GM21576 (cell line): ENCODE measurements at regions not wholly inside any gene's neighbourhood (a gene's known extent, or its start where the extent isn't known, plus 50 kb on each side); places are given as distances from the start of the nearest gene placed in this dataset.
"Not testable (repeated sequence)": the region's sequence is repeated elsewhere in the genome, so short reads cannot be mapped to it uniquely, and the experiment has no call there.

Source experiments
- ATAC-seq: cut with Tn5 transposase; IDR thresholded peaks from one replicate; pipeline ENCODE4 v1.9.1; 2021; ENCODE audit warnings: mild to moderate bottlenecking, moderate library complexity; ENCODE audit not compliant: unreplicated experiment

DNA sequence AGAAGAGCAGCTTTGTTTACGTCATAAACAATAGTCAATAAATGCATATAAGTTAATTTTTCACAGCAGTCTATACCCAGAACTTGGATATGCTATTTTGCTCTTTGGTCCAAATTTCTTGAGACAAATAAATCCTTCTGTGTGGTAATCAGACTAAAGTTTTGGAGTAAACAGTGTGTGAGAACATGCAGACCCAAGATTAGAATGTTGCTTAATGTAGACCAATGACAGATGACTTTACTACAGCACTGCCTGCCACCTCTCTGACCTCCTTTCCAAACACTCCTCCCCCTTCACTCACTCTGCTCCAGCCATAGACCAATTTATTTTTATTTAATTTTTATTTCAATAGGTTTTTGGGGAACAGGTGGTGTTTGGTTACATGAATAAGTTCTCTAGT is 115.3 kb upstream of the TANK start:
- ATAC-seq: no peak

GRCh38 chr2:161045726-161046125 is 114.5 kb upstream of the TANK start:
- ATAC-seq: no peak

- ATAC-seq: no peak
Observed at GRCh38 chr2:161046876-161047275, 113.4 kb upstream of the TANK start.

DNA sequence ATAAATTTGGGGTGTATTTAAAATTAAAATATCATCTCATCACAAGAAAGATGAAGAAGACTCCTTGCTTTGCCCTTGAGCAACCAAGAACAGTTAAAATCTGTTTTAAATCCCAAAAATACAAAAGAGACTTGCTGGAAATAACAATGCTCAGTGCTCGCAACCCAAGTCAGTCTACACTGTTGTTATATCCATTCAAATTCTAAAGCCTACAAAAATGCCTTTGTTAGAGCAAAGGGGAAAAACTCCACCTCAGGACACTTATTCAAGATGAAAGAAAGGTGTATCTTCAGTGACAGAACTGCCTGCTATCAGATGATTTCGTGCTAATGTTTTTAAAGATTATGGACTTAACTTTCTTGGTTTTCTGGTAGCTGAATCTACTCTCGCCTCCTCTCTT is 111.9 kb upstream of the TANK start:
- no peak for ATAC-seq

DNA sequence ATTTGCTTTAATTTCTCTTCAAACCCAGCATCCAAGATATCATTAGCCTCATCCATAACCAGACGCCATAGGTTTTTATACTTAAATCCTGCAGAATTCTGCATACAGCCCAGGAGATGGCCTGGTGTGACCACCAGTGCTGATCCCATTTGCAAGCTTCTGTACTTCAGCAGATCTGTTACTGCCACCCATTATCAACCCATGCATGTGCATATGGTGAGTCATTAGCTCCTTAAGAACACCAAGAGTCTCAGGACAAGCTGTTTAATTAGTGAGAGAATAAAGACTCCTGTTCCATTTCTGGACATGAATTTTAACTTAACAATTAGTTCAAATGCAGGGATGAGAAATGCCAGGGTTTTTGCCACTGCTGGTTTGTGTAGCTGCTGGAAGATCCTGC is 110.7 kb upstream of the TANK start:
- ATAC-seq: no peak

GRCh38 chr2:161052214-161052613 is 108.0 kb upstream of the TANK start:
- no peak for ATAC-seq

GRCh38 chr2:161055289-161055688 is 104.9 kb upstream of the TANK start:
- ATAC-seq: no peak

DNA sequence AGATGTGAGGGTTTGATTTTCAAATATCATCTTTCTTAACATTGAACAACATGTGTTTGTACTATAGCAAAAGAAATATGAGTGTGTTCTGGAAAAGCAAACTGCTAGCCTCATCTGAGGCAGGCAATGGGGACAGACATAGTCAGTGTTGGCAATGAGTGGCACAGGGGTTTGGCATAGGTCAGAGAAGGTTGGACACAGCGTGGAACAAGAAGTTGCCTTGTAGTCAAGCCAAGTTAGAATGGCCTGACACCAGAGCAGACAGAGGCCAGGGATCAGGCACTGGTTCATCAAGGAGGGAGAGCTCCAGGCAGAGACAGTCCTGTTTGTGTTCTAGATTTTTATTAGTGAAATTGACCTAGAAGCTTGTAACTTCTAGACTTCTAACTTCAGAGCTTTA is 100.8 kb upstream of the TANK start:
- ATAC-seq: no peak

DNA sequence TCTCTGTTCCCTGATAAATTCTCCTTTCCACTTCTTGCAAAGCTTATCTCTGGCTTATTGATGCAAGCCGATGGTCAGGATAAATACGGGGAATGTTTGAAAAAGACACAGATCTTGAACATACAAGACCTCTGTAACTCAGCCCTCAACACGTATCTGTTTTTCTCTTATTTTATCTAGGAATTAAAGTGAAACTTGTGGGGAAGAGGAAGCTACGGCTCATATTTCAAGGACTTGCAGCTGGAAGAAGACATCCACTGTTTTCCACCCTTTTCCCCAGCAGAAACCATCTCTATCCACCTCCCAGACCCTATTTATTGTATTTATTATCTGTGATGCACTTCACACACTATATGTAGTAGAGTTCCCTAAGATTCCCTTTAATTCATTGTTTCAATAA is 98.4 kb upstream of the TANK start:
- ATAC-seq: no peak

- peak; percentile 90 for ATAC-seq
Observed at GRCh38 chr2:161063157-161063945, 96.9 kb upstream of the TANK start.

- ATAC-seq: peak; percentile 38
Observed at GRCh38 chr2:161063946-161064306, 96.3 kb upstream of the TANK start.

DNA sequence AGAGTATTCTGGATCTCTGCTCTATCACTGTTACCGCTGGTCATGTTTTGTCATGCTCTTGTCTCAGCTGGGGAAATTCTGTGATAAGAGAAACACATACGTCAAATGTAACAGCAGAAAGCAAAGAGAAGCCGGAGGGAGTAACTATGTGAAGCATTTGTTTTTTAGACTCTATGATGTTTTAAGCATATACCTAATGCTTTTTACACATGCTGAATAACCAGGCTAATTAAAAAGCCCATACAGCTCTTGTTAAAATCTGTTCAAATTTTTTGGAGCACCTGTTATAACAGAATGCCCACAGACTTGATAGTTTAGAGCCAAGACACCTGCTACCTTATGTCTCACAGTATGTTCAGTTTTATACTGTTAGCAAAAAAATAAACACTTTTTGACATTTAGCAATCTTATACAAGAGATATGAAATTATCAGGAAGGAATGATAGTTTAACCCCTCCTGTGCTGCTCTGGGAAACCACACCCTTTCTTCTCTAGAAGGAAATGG is 92.3 kb upstream of the TANK start:
- no peak for ATAC-seq

DNA sequence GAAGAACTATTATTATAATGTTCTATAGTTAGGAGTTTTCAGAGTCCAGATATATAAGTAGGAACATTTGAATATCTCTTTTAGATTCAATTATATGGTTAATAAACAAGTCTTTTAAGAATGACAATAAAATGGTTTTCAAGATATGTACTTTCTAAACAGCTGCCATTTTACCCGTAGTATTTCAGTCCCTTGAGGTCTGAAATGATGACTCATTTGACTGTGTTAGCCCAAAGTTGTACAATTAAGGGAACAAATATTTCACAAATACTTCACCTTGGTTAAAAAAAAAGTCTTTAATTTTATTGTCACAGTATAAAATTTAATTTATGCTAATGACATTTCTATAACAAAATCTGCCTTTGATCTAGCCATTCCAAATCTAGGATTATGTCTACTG is 91.6 kb upstream of the TANK start:
- ATAC-seq: no peak

DNA sequence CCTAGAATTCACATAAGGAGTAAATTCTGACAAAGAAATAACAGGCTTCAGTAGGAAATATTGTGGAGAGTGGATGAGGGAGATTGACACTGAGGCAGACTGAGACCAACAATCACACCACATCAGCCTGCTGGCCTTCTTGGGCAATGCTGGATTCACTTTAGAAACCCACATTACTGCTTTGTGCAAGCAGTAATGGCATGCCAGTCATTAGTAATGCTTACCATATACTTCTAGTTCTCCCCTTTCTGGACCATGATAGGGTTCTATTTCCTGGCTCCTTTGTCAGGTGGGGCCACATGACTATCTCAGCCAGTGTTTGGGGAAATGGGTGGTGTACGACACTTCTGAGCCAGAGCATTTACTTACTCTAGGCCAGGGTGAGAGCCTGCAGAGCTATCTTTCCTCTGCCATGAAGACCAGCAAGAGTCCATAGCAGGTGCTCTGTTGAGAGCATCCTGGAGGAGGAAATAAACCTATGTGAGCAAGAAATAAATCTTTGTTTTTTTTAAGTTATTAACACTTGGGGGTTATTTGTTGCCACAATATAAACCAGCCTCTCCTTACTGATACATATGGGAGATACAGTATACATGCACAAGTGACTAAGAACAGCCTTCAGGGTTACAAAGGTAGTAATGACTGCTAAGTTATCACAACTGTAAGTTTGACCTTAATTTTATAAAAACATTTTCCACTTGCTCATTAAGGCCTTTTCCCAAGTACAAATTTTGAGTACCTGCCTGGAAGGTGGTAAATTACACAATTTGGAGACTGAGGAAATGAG is 89.3 kb upstream of the TANK start:
- ATAC-seq: no peak

GRCh38 chr2:161072436-161072835 is 87.8 kb upstream of the TANK start:
- ATAC-seq: not testable (repeated sequence)

DNA sequence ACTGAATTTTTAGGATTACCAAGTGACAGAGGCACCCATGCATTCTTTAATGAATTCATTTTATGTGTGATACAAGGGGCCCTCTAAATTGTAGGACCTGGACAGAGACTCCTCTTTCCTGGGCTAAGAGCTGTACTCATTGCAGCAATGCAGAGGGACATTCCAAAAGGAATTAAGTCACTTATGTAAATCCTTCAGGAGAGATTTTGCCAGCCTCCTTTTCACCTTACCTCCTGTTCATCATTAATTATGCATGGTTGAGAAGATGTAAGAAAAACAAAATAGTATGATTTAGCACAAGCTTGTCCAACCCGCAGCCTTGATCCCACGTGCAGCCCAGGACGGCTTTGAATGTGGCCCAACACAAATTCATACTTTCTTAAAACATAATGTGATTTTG is 84.5 kb upstream of the TANK start:
- no peak for ATAC-seq

- no peak for ATAC-seq
Observed at GRCh38 chr2:161076936-161077335, 83.3 kb upstream of the TANK start.

- peak; percentile 90 for ATAC-seq
Observed at GRCh38 chr2:161077367-161078210, 82.6 kb upstream of the TANK start.

- ATAC-seq: no peak
Observed at GRCh38 chr2:161078211-161078539, 82.1 kb upstream of the TANK start.

GRCh38 chr2:161085149-161085548 is 75.1 kb upstream of the TANK start:
- ATAC-seq: no peak

GRCh38 chr2:161088658-161089350 is 71.4 kb upstream of the TANK start:
- peak; percentile 90 for ATAC-seq
